ENCODE measurements at regions not wholly inside any gene's neighbourhood (a gene's known extent, or its start where the extent isn't known, plus 50 kb on each side); places are given as distances from the start of the nearest gene placed in this dataset.
"Not testable (repeated sequence)": the region's sequence is repeated elsewhere in the genome, so short reads cannot be mapped to it uniquely, and the experiment has no call there.

- intact Hi-C loops (cut with micrococcal nuclease): no loop called here
Observed at GRCh38 chr3:177906126-177906511, 630.1 kb upstream of the KCNMB2 start.

GRCh38 chr3:177906578-177907229, 629.5 kb upstream of the KCNMB2 start:
- intact Hi-C loops (cut with micrococcal nuclease): no loop called here

GRCh38 chr3:177909530-177909929, 626.7 kb upstream of the KCNMB2 start:
- intact Hi-C loops (cut with micrococcal nuclease): not testable (repeated sequence)

- intact Hi-C loops (cut with micrococcal nuclease): no loop called here
Observed at GRCh38 chr3:177914224-177914623, 622.0 kb upstream of the KCNMB2 start.

- intact Hi-C loops (cut with micrococcal nuclease): no loop called here
Observed at GRCh38 chr3:177916461-177916860, 619.8 kb upstream of the KCNMB2 start.

GRCh38 chr3:177917234-177917861, 618.9 kb upstream of the KCNMB2 start:
- intact Hi-C loops (cut with micrococcal nuclease): no loop called here

- intact Hi-C loops (cut with micrococcal nuclease): no loop called here
Observed at GRCh38 chr3:177921153-177921552, 615.1 kb upstream of the KCNMB2 start.

- intact Hi-C loops (cut with micrococcal nuclease): no loop called here
Observed at GRCh38 chr3:177924261-177924660, 612.0 kb upstream of the KCNMB2 start.

- intact Hi-C loops (cut with micrococcal nuclease): no loop called here
Observed at GRCh38 chr3:177928172-177928873, 607.9 kb upstream of the KCNMB2 start.

GRCh38 chr3:177929310-177929709, 606.9 kb upstream of the KCNMB2 start:
- intact Hi-C loops (cut with micrococcal nuclease): no loop called here

GRCh38 chr3:177930771-177931170, 605.5 kb upstream of the KCNMB2 start:
- intact Hi-C loops (cut with micrococcal nuclease): no loop called here

- intact Hi-C loops (cut with micrococcal nuclease): no loop called here
Observed at GRCh38 chr3:177931346-177931745, 604.9 kb upstream of the KCNMB2 start.

- intact Hi-C loops (cut with micrococcal nuclease): no loop called here
Observed at GRCh38 chr3:177932346-177932745, 603.9 kb upstream of the KCNMB2 start.

- intact Hi-C loops (cut with micrococcal nuclease): no loop called here
Observed at GRCh38 chr3:177932750-177933660, 603.2 kb upstream of the KCNMB2 start.

- intact Hi-C loops (cut with micrococcal nuclease): no loop called here
Observed at GRCh38 chr3:177934001-177934891, 602.0 kb upstream of the KCNMB2 start.

- intact Hi-C loops (cut with micrococcal nuclease): no loop called here
Observed at GRCh38 chr3:177935047-177935446, 601.2 kb upstream of the KCNMB2 start.

- intact Hi-C loops (cut with micrococcal nuclease): no loop called here
Observed at GRCh38 chr3:177936721-177937120, 599.5 kb upstream of the KCNMB2 start.

GRCh38 chr3:177942911-177943310, 593.3 kb upstream of the KCNMB2 start:
- intact Hi-C loops (cut with micrococcal nuclease): no loop called here

- intact Hi-C loops (cut with micrococcal nuclease): loop anchor here (2.0 kb wide), 1 partner anchor 57 kb away; no protein-coding TSS in a partner anchor
Observed at GRCh38 chr3:177944228-177944661, 592.0 kb upstream of the KCNMB2 start.

- intact Hi-C loops (cut with micrococcal nuclease): no loop called here
Observed at GRCh38 chr3:177946048-177946447, 590.2 kb upstream of the KCNMB2 start.
